Spinal cord (tissue), 9 donors: ENCODE measurements at regions not wholly inside any gene's neighbourhood (a gene's known extent, or its start where the extent isn't known, plus 50 kb on each side); places are given as distances from the start of the nearest gene placed in this dataset.

Experiments
- DNase-seq, 6 donors: peaks; one replicate each; pipeline versions ENCODE4 v3.0.0 to v3.0.0-alpha.2; 2013 to 2015; ENCODE audit warnings: low spot score in 6 of 6, low read depth in 4 of 6
- H3K27ac ChIP-seq: one replicate; pipeline ENCODE4 v1.5.1; 2013; ENCODE audit warnings: low read depth, low read length, control low read depth
- H3K27me3 ChIP-seq: one replicate; pipeline ENCODE4 v1.6.1; 2013; ENCODE audit warnings: low read length; ENCODE audit not compliant: control insufficient read depth, insufficient read depth
- H3K36me3 ChIP-seq: one replicate; pipeline ENCODE4 v1.6.1; 2013; ENCODE audit warnings: low read length; ENCODE audit not compliant: control insufficient read depth, insufficient read depth
- H3K4me1 ChIP-seq: one replicate; pipeline ENCODE4 v1.6.1; 2013; ENCODE audit warnings: low read length; ENCODE audit not compliant: control insufficient read depth, insufficient read depth
- H3K4me3 ChIP-seq: one replicate; pipeline ENCODE4 v1.5.1; 2013; ENCODE audit warnings: low read depth, low read length, control low read depth
- H3K9me3 ChIP-seq: one replicate; pipeline ENCODE4 v1.6.1; 2013; ENCODE audit warnings: low read length; ENCODE audit not compliant: control insufficient read depth, insufficient read depth
- WGBS: methylation state at CpG from one replicate; pipeline ENCODE4 v1.1.5; 2013; ENCODE audit warnings: missing lambda C conversion rate; ENCODE audit not compliant: insufficient coverage; 5-methylcytosine and 5-hydroxymethylcytosine counted together
- donor health status: healthy.

GRCh38 chr1:96075704-96076455, 645.7 kb upstream of the PTBP2 start:
- 100% methylated on average over 2 of the region's 4 CpGs for WGBS
- Histone ChIP-seq H3K36me3 (no peaks in the 10 kb centered on the region), H3K27me3 (no peaks in the 10 kb centered on the region), H3K4me1 (no peaks in the 10 kb centered on the region), H3K9me3 (no peaks in the 10 kb centered on the region), H3K27ac (no peak overlapping the region), H3K4me3 (no peak overlapping the region)
- no peak for DNase-seq

- DNase-seq: no peak
- H3K4me3 ChIP-seq: no peak overlapping the region
- WGBS: no CpG with 5 or more reads among the region's 2 CpGs
Measured at GRCh38 chr1:96076589-96076988, 645.0 kb upstream of the PTBP2 start.

GRCh38 chr1:96079581-96079980, 642.0 kb upstream of the PTBP2 start:
- Histone ChIP-seq H3K27me3 (no peaks in the 10 kb centered on the region), H3K4me3 (no peak overlapping the region), H3K36me3 (no peaks in the 10 kb centered on the region), H3K27ac (no peak overlapping the region), H3K4me1 (no peaks in the 10 kb centered on the region), H3K9me3 (no peaks in the 10 kb centered on the region)
- 20% methylated on average over 1 of the region's 1 CpG for WGBS
- peak in 2 of 6 donors; percentile 37 to 57 for DNase-seq

More at GRCh38 chr1:96076589-96076988, 645.0 kb upstream of the PTBP2 start:
- H3K27me3 ChIP-seq: no peaks in the 10 kb centered on the region
- no peaks in the 10 kb centered on the region for H3K9me3 ChIP-seq
- H3K27ac ChIP-seq: no peak overlapping the region
- H3K36me3 ChIP-seq: no peaks in the 10 kb centered on the region
- no peaks in the 10 kb centered on the region for H3K4me1 ChIP-seq

GRCh38 chr1:96080925-96081324, 640.7 kb upstream of the PTBP2 start:
- Histone ChIP-seq H3K27ac (no peak overlapping the region), H3K4me3 (no peak overlapping the region), H3K27me3 (no peaks in the 10 kb centered on the region), H3K4me1 (no peaks in the 10 kb centered on the region), H3K36me3 (no peaks in the 10 kb centered on the region), H3K9me3 (no peaks in the 10 kb centered on the region)
- WGBS: 90% methylated on average over 5 of the region's 5 CpGs
- no peak for DNase-seq

- Histone ChIP-seq H3K36me3 (no peaks in the 10 kb centered on the region), H3K9me3 (no peaks in the 10 kb centered on the region), H3K27ac (no peak overlapping the region), H3K27me3 (no peaks in the 10 kb centered on the region), H3K4me3 (no peak overlapping the region), H3K4me1 (no peaks in the 10 kb centered on the region)
- no peak for DNase-seq
- WGBS: 100% methylated on average over 1 of the region's 1 CpG
Measured at GRCh38 chr1:96087719-96088118, 633.9 kb upstream of the PTBP2 start.

GRCh38 chr1:96090134-96090533, 631.5 kb upstream of the PTBP2 start:
- H3K36me3 ChIP-seq: no peaks in the 10 kb centered on the region
- H3K4me1 ChIP-seq: no peaks in the 10 kb centered on the region
- H3K4me3 ChIP-seq: no peak overlapping the region
- no peaks in the 10 kb centered on the region for H3K27me3 ChIP-seq
- WGBS: 100% methylated on average over 1 of the region's 4 CpGs
- no peaks in the 10 kb centered on the region for H3K9me3 ChIP-seq
- DNase-seq: no peak
- no peak overlapping the region for H3K27ac ChIP-seq

- Histone ChIP-seq H3K9me3 (no peaks in the 10 kb centered on the region), H3K27me3 (no peaks in the 10 kb centered on the region), H3K36me3 (no peaks in the 10 kb centered on the region), H3K27ac (no peak overlapping the region), H3K4me3 (no peak overlapping the region), H3K4me1 (no peaks in the 10 kb centered on the region)
- WGBS: no CpG with 5 or more reads among the region's 2 CpGs
- DNase-seq: peak in 2 of 6 donors; percentile 58 to 88
Measured at GRCh38 chr1:96095849-96096612, 625.6 kb upstream of the PTBP2 start.

GRCh38 chr1:96096613-96097321, 624.8 kb upstream of the PTBP2 start:
- no peaks in the 10 kb centered on the region for H3K27me3 ChIP-seq
- no CpG with 5 or more reads among the region's 5 CpGs for WGBS
- peak in 2 of 6 donors; percentile 38 to 64 for DNase-seq
- no peak overlapping the region for H3K27ac ChIP-seq
- no peak overlapping the region for H3K4me3 ChIP-seq
- H3K36me3 ChIP-seq: no peaks in the 10 kb centered on the region
- no peaks in the 10 kb centered on the region for H3K4me1 ChIP-seq
- no peaks in the 10 kb centered on the region for H3K9me3 ChIP-seq

- WGBS: no CpG with 5 or more reads among the region's 1 CpG
- Histone ChIP-seq H3K27me3 (no peaks in the 10 kb centered on the region), H3K9me3 (no peaks in the 10 kb centered on the region), H3K36me3 (no peaks in the 10 kb centered on the region), H3K4me1 (no peaks in the 10 kb centered on the region), H3K27ac (no peak overlapping the region), H3K4me3 (no peak overlapping the region)
- peak in 1 of 6 donors; percentile 62 for DNase-seq
Measured at GRCh38 chr1:96104506-96104905, 617.1 kb upstream of the PTBP2 start.
